Chondrocyte (in vitro differentiated cells): ENCODE measurements at regions not wholly inside any gene's neighbourhood (a gene's known extent, or its start where the extent isn't known, plus 50 kb on each side); places are given as distances from the start of the nearest gene placed in this dataset.

ENCODE experiments used
- DNase-seq: peaks from one replicate; pipeline ENCODE4 v3.0.0; 2021; ENCODE audit warnings: mixed read lengths, low spot score
- H3K27ac Mint-ChIP-seq: one replicate; pipeline ENCODE4 v1.8.0; 2021; ENCODE audit warnings: mild to moderate bottlenecking, moderate library complexity, mixed read lengths; ENCODE audit not compliant: unreplicated experiment
- H3K27me3 Mint-ChIP-seq: 2 replicates; pipeline ENCODE4 v1.8.0; 2021; ENCODE audit warnings: low read depth, mixed read lengths
- H3K36me3 Mint-ChIP-seq: 2 replicates; pipeline ENCODE4 v1.8.0; 2021; ENCODE audit warnings: low read depth, mixed read lengths
- H3K4me1 Mint-ChIP-seq: 2 replicates; pipeline ENCODE4 v1.8.0; 2021; ENCODE audit warnings: low read depth, mild to moderate bottlenecking, mixed read lengths
- H3K4me3 Mint-ChIP-seq: one replicate; pipeline ENCODE4 v1.8.0; 2021; ENCODE audit warnings: mild to moderate bottlenecking, moderate library complexity, mixed read lengths; ENCODE audit not compliant: unreplicated experiment
- H3K9me3 Mint-ChIP-seq: 2 replicates; pipeline ENCODE4 v1.8.0; 2021; ENCODE audit warnings: low read depth, mixed read lengths
- TF ChIP-seq, protein P1 (sequence below): fragments of 200-600 bp; sonication (generic); IDR thresholded peaks from 2 replicates; pipeline ENCODE4 v1.5.0; 2021; ENCODE audit warnings: antibody characterized with exemption, mild to moderate bottlenecking, moderate library complexity

DNA sequence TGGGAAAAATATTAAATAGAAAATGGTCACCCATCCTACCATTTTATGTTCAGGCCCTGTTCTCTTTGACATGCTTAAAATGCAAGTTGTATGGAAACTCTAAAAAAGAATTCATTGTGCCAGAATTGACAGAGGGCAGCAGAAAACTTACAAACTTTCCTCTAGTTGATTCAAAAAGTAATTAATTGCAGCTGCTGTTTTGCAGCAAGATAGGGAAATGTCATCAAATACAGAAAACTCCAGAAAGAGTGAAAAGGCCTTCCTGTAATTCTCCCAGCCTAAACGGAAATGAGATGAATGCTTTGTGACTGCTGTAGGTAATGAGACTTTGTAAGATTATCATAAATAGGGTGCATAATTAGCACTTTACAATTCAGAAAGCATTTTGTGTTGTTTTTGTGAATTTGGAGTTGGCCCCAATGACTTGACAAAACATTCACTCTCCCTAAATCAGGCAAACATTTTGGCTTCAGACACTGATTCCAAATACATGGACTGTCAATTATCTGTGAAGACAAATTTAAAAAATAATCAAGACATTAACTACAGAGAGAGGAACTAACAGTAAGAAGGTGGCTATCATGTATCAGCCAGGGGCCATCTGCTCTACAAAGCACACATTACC, 861.8 kb downstream of the SQOR start:
- Mint-ChIP-seq H3K27me3 (no peaks in the 10 kb centered on the region), H3K27ac (no peak overlapping the region), H3K4me3 (no peak overlapping the region), H3K9me3 (peaks cover 38% of the 10 kb centered on the region), H3K4me1 (no peaks in the 10 kb centered on the region), H3K36me3 (no peaks in the 10 kb centered on the region)
- no peak for DNase-seq
- TF ChIP-seq, protein P1, sequence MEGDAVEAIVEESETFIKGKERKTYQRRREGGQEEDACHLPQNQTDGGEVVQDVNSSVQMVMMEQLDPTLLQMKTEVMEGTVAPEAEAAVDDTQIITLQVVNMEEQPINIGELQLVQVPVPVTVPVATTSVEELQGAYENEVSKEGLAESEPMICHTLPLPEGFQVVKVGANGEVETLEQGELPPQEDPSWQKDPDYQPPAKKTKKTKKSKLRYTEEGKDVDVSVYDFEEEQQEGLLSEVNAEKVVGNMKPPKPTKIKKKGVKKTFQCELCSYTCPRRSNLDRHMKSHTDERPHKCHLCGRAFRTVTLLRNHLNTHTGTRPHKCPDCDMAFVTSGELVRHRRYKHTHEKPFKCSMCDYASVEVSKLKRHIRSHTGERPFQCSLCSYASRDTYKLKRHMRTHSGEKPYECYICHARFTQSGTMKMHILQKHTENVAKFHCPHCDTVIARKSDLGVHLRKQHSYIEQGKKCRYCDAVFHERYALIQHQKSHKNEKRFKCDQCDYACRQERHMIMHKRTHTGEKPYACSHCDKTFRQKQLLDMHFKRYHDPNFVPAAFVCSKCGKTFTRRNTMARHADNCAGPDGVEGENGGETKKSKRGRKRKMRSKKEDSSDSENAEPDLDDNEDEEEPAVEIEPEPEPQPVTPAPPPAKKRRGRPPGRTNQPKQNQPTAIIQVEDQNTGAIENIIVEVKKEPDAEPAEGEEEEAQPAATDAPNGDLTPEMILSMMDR, result no peak

DNA sequence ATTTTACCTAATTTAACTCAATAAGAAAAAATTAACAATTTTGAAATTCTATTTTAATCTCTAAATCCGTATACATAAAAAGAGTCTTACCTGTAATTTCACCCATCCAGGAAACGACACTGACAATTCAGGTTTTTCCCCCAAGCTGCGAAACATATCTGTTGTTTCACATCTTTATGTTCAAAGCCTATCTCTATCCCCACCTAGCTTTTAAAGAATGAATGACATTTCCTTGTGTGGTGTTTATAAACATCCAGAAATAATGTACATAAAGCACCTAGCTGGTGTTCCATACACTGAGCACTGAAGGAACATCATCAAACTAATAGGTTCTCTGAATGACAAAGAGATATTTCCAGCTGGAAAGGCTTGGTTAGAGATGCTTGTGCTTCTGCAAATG, 867.8 kb downstream of the SQOR start:
- peaks cover 15% of the 10 kb centered on the region for H3K9me3 Mint-ChIP-seq
- no peak overlapping the region for H3K27ac Mint-ChIP-seq
- H3K4me3 Mint-ChIP-seq, result no peak overlapping the region
- H3K36me3 Mint-ChIP-seq, result no peaks in the 10 kb centered on the region
- peaks cover 7% of the 10 kb centered on the region for H3K27me3 Mint-ChIP-seq
- TF ChIP-seq, protein P1, result no peak
- H3K4me1 Mint-ChIP-seq, result no peaks in the 10 kb centered on the region
- no peak for DNase-seq

DNA sequence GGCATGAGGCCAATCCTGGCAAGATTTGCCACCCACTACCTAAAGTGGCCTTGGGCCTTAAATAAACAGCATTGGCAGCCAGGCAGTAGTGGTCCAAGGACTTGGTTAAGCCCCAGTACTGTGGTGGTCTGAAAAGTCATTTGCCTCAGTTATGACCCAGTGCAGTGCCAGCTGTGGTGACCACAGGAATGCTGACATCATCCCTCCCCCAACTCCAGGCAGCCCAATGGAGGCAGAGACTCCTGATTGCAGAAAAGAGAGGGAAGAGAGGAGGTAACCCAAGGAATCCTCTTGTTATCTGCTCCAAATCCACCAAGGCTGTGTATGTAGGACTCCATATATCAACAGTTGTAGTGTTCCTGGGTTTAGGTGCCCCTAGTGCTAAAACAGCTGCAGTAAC, 883.6 kb downstream of the SQOR start:
- H3K9me3 Mint-ChIP-seq, result peaks cover 15% of the 10 kb centered on the region
- TF ChIP-seq, protein P1, result no peak
- DNase-seq, result no peak
- no peak overlapping the region for H3K27ac Mint-ChIP-seq
- no peaks in the 10 kb centered on the region for H3K27me3 Mint-ChIP-seq
- no peaks in the 10 kb centered on the region for H3K36me3 Mint-ChIP-seq
- no peaks in the 10 kb centered on the region for H3K4me1 Mint-ChIP-seq
- H3K4me3 Mint-ChIP-seq, result no peak overlapping the region

DNA sequence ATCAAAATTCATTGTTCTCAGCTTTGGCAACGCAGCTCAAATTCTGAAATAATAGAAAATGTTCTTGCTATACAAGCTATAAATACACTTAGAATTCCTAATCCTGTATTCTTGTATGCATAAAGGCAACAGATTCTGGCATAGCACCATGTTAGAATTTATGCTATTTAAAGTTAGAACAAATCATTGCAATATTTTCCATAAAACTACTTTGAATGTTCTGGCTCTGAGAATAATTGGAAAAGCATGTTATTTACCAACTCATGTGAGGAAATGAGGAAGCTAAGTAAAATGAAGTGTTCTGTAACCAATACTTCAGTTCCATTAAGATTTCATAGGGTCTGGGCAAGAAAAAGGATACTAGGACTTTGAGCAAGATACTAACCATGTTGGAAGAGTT, 888.9 kb downstream of the SQOR start:
- Mint-ChIP-seq H3K36me3 (no peaks in the 10 kb centered on the region), H3K27ac (no peak overlapping the region), H3K27me3 (no peaks in the 10 kb centered on the region), H3K9me3 (no peaks in the 10 kb centered on the region), H3K4me1 (no peaks in the 10 kb centered on the region), H3K4me3 (no peak overlapping the region)
- no peak for DNase-seq
- TF ChIP-seq, protein P1, result no peak

DNA sequence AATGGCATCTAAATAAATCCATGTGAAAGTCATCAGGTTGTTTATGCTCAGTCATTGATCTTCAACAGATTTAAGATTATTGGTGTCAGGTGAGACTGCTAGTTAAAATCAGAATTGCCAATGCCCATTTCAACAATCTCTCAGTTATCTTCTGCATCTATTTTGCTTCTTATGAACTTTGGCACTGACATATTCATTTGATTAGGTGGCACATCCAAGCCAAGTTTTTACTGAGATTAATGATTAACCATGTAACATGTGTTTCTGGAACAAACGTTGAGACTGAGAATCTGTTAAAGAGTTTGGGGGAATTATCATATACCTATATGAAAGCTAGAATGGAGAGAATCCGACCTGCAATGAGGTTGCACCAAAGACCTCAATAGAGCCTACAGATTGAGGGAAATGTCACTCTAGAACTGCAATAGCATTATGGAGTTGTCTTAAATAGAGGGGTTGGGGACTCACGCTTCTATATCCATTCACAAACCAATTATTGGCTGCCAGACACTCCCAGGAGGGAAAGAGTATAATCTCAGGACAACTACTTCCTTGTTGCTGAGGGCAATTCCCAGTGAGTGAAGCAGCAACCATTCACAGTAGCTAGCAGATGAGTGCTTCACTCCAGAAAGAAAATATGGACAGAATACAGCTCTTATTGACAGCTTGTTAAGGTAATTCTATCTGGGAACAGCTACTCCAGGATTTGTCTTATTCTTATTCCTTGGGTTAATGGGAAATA, 891.3 kb downstream of the SQOR start:
- TF ChIP-seq, protein P1, result no peak

More for the DNA sequence above, 891.3 kb downstream of the SQOR start:
- Mint-ChIP-seq H3K4me1 (no peaks in the 10 kb centered on the region), H3K9me3 (peaks cover 4% of the 10 kb centered on the region), H3K27ac (no peak overlapping the region), H3K27me3 (no peaks in the 10 kb centered on the region), H3K4me3 (no peak overlapping the region), H3K36me3 (no peaks in the 10 kb centered on the region)
- DNase-seq, result no peak
